Brain microvascular endothelial cell (primary cell): ENCODE measurements at regions not wholly inside any gene's neighbourhood (a gene's known extent, or its start where the extent isn't known, plus 50 kb on each side); places are given as distances from the start of the nearest gene placed in this dataset.

Experiments
- DNase-seq: peaks from one replicate; pipeline ENCODE4 v3.0.0-alpha.2; 2020
- H3K27ac ChIP-seq: fragments of 250-450 bp; sonication (Bioruptor Pico); 2 replicates; pipeline ENCODE4 v1.5.1; 2020; ENCODE audit warnings: mild to moderate bottlenecking, moderate library complexity
- H3K27me3 ChIP-seq: fragments of 250-450 bp; sonication (Bioruptor Pico); replicated peaks from 2 replicates; pipeline ENCODE4 v1.5.1; 2020; ENCODE audit warnings: mild to moderate bottlenecking
- H3K36me3 ChIP-seq: fragments of 250-450 bp; sonication (Bioruptor Pico); replicated peaks from 2 replicates; pipeline ENCODE4 v1.5.1; 2020; ENCODE audit warnings: mild to moderate bottlenecking
- H3K4me3 ChIP-seq: 2 replicates; pipeline ENCODE4 v1.5.1; 2011; ENCODE audit warnings: low read depth, mild to moderate bottlenecking, control low read depth, low read length, moderate library complexity
- in situ Hi-C: cut with HindIII; loops from 2 replicates; pipeline ENCODE4 v1.10.0; 2017; ENCODE audit warnings: low sequenced_read_pairs, low pct_ligation_motif_present
- TF ChIP-seq, protein P1 (sequence below): IDR thresholded peaks from 2 replicates; pipeline ENCODE4 v1.5.1; 2011; ENCODE audit warnings: low read depth, mild to moderate bottlenecking, moderate library complexity, low read length, control low read depth, inconsistent platforms; ENCODE audit errors: missing control alignments

DNA sequence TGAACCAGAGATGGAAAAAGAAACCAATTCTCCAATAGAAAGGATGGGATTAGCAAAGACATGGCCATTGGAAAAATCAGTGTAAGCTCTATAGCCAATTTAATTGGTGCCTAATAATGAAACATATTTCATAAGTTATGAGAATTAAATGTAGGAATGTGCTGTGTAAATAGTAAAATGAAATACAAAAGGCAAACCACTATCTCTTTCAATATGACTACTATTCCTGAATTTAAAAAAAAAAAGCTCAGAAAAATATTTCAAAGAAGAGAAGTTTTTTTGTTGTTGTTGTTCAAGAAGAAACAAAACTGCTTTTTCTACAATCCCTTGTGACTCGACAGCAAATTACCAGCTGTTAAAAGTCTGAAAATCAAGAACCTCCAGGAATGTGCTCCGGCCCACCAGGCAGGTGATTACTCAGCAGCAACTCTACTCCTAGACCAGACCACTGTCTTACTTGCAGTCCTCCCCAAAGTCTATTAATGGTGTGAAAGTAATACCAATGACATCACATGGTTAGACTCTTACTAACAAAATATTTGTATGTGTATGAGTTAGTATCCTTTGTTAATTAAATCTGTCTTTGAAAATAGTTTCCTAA is 362.4 kb downstream of the KCTD12 start:
- in situ Hi-C loops, result no loop called here

DNA sequence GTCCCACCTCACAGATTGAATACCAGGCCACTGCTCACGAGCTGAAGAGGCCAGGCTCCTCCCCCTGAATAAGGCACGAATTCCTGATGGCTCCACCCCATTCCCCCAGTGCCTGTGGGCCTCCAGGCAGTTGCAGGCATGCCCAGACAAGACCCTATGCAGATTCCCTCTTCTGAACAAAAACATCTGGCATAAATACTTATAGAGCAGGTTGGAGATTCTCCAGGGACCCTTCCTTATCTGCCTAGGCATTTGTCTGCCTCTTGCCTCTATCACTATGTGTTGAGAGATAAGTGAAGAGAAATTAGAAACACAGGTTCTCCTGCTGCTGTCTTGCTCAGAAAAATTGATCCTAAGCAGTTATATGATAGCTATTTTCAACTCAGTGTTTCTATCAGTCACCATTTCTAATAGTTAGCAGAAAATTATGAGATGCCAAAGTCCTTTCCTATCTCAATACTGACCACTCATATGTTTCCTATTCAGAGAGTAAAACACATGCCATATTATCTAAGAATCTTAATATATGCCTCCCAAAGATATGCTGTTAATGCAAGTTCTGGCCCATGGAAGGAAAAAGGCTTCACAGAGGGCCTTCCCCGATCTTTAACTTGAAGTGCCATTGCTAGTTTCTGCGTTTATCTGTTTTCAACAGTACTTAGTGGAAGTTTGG is 364.0 kb downstream of the KCTD12 start:
- Histone ChIP-seq H3K36me3 (no peaks in the 10 kb centered on the region), H3K4me3 (no peak overlapping the region), H3K27ac (no peak overlapping the region), H3K27me3 (no peaks in the 10 kb centered on the region)
- peak; percentile 9 for DNase-seq
- in situ Hi-C loops, result no loop called here
- TF ChIP-seq, protein P1, sequence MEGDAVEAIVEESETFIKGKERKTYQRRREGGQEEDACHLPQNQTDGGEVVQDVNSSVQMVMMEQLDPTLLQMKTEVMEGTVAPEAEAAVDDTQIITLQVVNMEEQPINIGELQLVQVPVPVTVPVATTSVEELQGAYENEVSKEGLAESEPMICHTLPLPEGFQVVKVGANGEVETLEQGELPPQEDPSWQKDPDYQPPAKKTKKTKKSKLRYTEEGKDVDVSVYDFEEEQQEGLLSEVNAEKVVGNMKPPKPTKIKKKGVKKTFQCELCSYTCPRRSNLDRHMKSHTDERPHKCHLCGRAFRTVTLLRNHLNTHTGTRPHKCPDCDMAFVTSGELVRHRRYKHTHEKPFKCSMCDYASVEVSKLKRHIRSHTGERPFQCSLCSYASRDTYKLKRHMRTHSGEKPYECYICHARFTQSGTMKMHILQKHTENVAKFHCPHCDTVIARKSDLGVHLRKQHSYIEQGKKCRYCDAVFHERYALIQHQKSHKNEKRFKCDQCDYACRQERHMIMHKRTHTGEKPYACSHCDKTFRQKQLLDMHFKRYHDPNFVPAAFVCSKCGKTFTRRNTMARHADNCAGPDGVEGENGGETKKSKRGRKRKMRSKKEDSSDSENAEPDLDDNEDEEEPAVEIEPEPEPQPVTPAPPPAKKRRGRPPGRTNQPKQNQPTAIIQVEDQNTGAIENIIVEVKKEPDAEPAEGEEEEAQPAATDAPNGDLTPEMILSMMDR, result no peak

More for the DNA sequence above, 362.4 kb downstream of the KCTD12 start:
- no peaks in the 10 kb centered on the region for H3K36me3 ChIP-seq
- H3K4me3 ChIP-seq, result no peak overlapping the region
- no peak for DNase-seq
- no peak overlapping the region for H3K27ac ChIP-seq
- H3K27me3 ChIP-seq, result no peaks in the 10 kb centered on the region
- TF ChIP-seq, protein P1, result no peak

DNA sequence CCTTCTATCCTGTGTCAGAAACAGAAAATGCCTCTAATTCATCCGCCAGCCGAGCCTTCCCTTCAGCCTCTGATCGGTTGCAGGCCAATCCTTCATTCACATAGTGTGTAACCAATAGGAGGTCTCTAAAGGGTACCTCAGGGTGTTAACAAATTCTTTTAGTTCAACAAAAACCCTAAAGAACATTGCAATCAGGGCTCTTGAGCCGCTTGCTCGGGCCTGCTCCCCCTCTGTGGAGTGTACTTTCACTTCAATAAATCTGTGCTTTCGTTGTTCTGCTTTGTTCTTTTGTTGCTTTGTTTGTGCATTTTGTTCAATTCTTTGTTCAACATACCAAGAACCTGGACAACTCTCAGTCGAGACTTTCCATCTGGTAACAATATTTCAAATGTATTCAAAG is 366.5 kb downstream of the KCTD12 start:
- TF ChIP-seq, protein P1, result no peak
- no peak for DNase-seq
- no peaks in the 10 kb centered on the region for H3K27me3 ChIP-seq
- no peak overlapping the region for H3K27ac ChIP-seq
- H3K4me3 ChIP-seq, result no peak overlapping the region
- H3K36me3 ChIP-seq, result no peaks in the 10 kb centered on the region
- in situ Hi-C loops, result no loop called here

DNA sequence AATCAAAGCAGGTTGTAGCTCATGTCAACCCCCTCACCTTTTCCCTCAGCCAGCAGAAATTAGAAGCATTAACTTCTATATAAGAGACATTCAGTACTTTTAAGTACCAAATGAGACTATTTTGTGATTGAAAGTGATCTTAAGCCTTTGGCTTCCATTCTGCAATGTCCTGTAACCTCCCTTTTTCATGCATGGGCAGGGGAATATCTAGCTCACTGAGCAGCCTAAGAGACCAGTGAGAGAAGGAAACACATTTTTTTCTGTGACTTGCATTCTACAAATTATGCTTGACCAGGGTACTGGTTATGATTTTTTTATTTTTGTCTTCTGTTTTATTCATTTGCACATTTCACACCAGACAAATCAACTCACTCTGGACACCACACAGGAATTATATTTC is 369.6 kb downstream of the KCTD12 start:
- in situ Hi-C loops, result no loop called here
- Histone ChIP-seq H3K36me3 (no peaks in the 10 kb centered on the region), H3K27ac (peak overlapping the region; percentile 80), H3K4me3 (no peak overlapping the region), H3K27me3 (no peaks in the 10 kb centered on the region)
- TF ChIP-seq, protein P1, result no peak
- DNase-seq, result no peak

DNA sequence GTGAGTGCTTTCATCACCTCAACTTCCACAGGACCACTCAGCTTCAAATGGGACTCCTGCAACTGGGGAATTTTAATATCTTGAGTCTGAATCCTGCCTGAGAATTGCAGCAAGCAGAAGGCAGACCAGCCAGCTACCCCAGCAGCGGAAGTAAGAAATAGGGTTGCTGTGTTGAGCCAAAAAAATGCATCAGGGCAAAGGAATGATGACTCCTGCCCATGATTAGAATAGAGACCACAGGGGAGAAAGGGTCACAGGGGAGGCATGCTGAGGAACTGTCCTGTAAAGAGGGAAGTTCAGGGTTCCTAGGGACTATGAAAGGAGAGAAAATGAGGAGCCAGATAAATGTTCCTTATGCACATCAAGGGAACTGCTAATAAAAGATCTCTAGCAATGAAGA is 370.2 kb downstream of the KCTD12 start:
- in situ Hi-C loops, result no loop called here
- H3K4me3 ChIP-seq, result no peak overlapping the region
- TF ChIP-seq, protein P1, result no peak
- DNase-seq, result peak; percentile 92
- no peaks in the 10 kb centered on the region for H3K27me3 ChIP-seq
- H3K27ac ChIP-seq, result peak overlapping the region; percentile 80
- H3K36me3 ChIP-seq, result no peaks in the 10 kb centered on the region
